Testis (tissue), 2 donors: ENCODE measurements at regions not wholly inside any gene's neighbourhood (a gene's known extent, or its start where the extent isn't known, plus 50 kb on each side); places are given as distances from the start of the nearest gene placed in this dataset.

Experiments
- DNase-seq: peaks from one replicate; pipeline ENCODE4 v3.0.0-alpha.2; 2019
- H3K27ac ChIP-seq, 2 donors: fragments of 200-600 bp; sonication (generic); one replicate each; pipeline ENCODE4 v1.5.1; 2019
- H3K27me3 ChIP-seq: fragments of 200-600 bp; sonication (generic); one replicate; pipeline ENCODE4 v1.5.1; 2019
- H3K36me3 ChIP-seq: fragments of 200-600 bp; sonication (generic); one replicate; pipeline ENCODE4 v1.5.1; 2017; ENCODE audit warnings: low read depth; ENCODE audit errors: missing control alignments
- H3K4me1 ChIP-seq: fragments of 200-600 bp; sonication (generic); one replicate; pipeline ENCODE4 v1.5.1; 2019
- H3K4me3 ChIP-seq, 2 donors: fragments of 200-600 bp; sonication (generic); one replicate each; pipeline ENCODE4 v1.5.1; 2017 to 2019
- H3K9me3 ChIP-seq: fragments of 200-600 bp; sonication (generic); one replicate; pipeline ENCODE4 v1.5.1; 2017
- CTCF ChIP-seq, 3 experiments: fragments of 450-650 bp in 2 of 3; fragments of 200-600 bp in 1 of 3; sonication (generic) in 1 of 3; IDR thresholded peaks; one replicate each; pipeline ENCODE4 v1.5.1; 2016 to 2019; ENCODE audit warnings: antibody characterized with exemption in 3 of 3, mild to moderate bottlenecking in 2 of 3, moderate library complexity in 1 of 3
- POLR2A ChIP-seq: fragments of 450-650 bp; IDR thresholded peaks from one replicate; pipeline ENCODE4 v1.6.1; 2017; ENCODE audit warnings: antibody characterized with exemption, mild to moderate bottlenecking, moderate library complexity
- WGBS, 2 donors: methylation state at CpG; one replicate each; pipeline ENCODE4 v1.1.5; 2018; 5-methylcytosine and 5-hydroxymethylcytosine counted together
- intact Hi-C: fragments of 100-400 bp; cut with DNase I; formaldehyde crosslinking; loops from one replicate; pipeline ENCODE4 v1.15.1; 2023; ENCODE audit warnings: low total_unique reads

GRCh38 chr20:11143481-11143880 lies 469.7 kb upstream of the JAG1 start:
- TF ChIP-seq POLR2A = no peak
- TF ChIP-seq CTCF (IDR thresholded peaks at IDR 0.05) = no peak
- no peaks in the 10 kb centered on the region for H3K4me1 ChIP-seq
- no peak for DNase-seq
- no peak overlapping the region for H3K4me3 ChIP-seq
- H3K27me3 ChIP-seq = no peaks in the 10 kb centered on the region
- H3K9me3 ChIP-seq = no peaks in the 10 kb centered on the region
- H3K27ac ChIP-seq = no peak overlapping the region
- intact Hi-C loops = no loop called here
- WGBS, 2 donors = 51 to 55% methylated on average over 2 of the region's 2 CpGs
- H3K36me3 ChIP-seq = no peaks in the 10 kb centered on the region

DNA sequence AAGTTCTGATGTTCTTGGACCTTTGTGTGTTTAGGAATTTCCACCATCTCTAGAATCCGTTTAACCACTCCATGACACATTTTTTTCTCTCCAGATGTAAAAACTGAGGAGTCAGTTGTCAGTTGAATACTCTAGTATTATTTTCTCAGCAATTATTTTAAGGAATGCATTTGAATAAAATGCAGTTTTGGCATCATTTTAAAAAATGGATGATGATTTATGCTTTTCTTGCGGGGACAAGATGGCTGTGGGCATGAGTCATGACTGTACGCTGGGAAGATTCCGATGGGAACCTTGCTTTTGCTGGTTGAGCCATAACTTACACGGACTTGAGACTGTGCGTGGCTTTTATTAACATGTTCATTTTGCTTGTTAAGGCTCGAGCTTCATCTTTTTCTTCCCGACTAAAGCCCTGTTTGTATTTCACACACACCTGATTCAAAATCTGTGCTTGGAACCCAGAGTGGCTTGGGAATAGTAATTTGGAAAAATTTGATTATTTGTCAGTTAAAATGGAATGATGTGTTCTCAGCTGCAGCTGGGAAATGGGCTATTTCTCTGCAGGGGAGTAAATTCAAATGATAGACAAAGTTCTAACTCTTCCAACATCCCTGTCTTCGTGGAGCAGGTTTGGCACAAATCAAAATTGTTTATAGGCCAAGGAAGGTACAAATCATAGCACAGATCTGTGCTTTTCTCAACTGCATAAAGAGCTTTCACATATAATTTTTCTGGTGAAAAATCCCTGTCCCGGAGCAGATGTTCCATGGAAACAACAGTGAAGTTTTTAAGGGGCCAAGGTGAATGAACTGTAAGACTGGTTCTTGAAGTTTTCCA lies 470.5 kb upstream of the JAG1 start:
- intact Hi-C loops = no loop called here
- WGBS, 2 donors = 39 to 53% methylated on average over 10 of the region's 10 CpGs
- Histone ChIP-seq H3K4me3 (no peak overlapping the region), H3K27ac (no peak overlapping the region), H3K4me1 (no peaks in the 10 kb centered on the region), H3K9me3 (no peaks in the 10 kb centered on the region), H3K27me3 (no peaks in the 10 kb centered on the region), H3K36me3 (no peaks in the 10 kb centered on the region)
- no peak for DNase-seq
- TF ChIP-seq CTCF (IDR thresholded peaks at IDR 0.05) = no peak
- TF ChIP-seq POLR2A = no peak

GRCh38 chr20:11145616-11146015 lies 471.8 kb upstream of the JAG1 start:
- Histone ChIP-seq H3K4me1 (no peaks in the 10 kb centered on the region), H3K27ac (no peak overlapping the region), H3K4me3 (no peak overlapping the region), H3K9me3 (no peaks in the 10 kb centered on the region), H3K27me3 (no peaks in the 10 kb centered on the region), H3K36me3 (no peaks in the 10 kb centered on the region)
- intact Hi-C loops = no loop called here
- WGBS, 2 donors = 70 to 72% methylated on average over 3 of the region's 3 CpGs
- DNase-seq = no peak
- TF ChIP-seq POLR2A = no peak
- TF ChIP-seq CTCF (IDR thresholded peaks at IDR 0.05) = no peak

DNA sequence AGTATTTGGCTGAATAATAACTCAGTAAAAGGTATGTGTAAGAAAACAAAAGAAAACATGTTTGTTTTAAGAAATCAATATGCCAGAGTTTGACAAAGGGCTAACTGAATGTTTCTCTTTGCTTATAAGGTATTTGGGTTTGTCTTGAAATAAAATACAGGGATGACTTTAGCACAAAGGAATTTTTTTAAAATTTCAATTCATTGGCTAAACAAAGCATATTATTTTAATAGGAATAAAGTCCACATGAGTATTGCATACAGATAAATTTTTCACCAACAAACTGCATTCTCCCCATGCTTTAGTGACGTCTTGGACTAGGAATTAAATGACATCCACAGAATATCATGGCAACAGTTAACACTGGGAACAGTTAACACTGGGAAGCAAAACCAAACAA lies 480.0 kb upstream of the JAG1 start:
- Histone ChIP-seq H3K27me3 (no peaks in the 10 kb centered on the region), H3K4me3 (no peak overlapping the region), H3K27ac (no peak overlapping the region), H3K9me3 (no peaks in the 10 kb centered on the region), H3K36me3 (no peaks in the 10 kb centered on the region), H3K4me1 (no peaks in the 10 kb centered on the region)
- intact Hi-C loops = no loop called here
- DNase-seq = no peak
- WGBS, 2 donors = 78 to 80% methylated on average over 1 of the region's 1 CpG
- TF ChIP-seq POLR2A = no peak
- no peak for TF ChIP-seq CTCF (IDR thresholded peaks at IDR 0.05)
